Hepatocyte (in vitro differentiated cells): ENCODE measurements at regions not wholly inside any gene's neighbourhood (a gene's known extent, or its start where the extent isn't known, plus 50 kb on each side); places are given as distances from the start of the nearest gene placed in this dataset.

Experiments used
- CTCF ChIP-seq: fragments of 200-600 bp; sonication (generic); IDR thresholded peaks from 2 replicates; pipeline ENCODE4 v1.5.1; 2016; ENCODE audit warnings: antibody characterized with exemption, mild to moderate bottlenecking; ENCODE audit not compliant: poor library complexity
- EZH2 ChIP-seq: fragments of 200-600 bp; sonication (generic); IDR thresholded peaks from 2 replicates; pipeline ENCODE4 v1.6.1; 2016; ENCODE audit warnings: antibody characterized with exemption, mild to moderate bottlenecking, borderline replicate concordance
- EZH2phosphoT487 ChIP-seq: fragments of 200-600 bp; sonication (generic); IDR thresholded peaks from one replicate; pipeline ENCODE4 v1.6.1; 2018; ENCODE audit warnings: antibody characterized with exemption, mild to moderate bottlenecking, low read depth, moderate library complexity; ENCODE audit not compliant: unreplicated experiment, severe bottlenecking

GRCh38 chr11:28598531-28598930, 490.3 kb downstream of the METTL15 start:
- TF ChIP-seq CTCF: no peak
- no peak for TF ChIP-seq EZH2
- TF ChIP-seq EZH2phosphoT487: no peak
